OCI-LY3 (cell line): ENCODE measurements at regions not wholly inside any gene's neighbourhood (a gene's known extent, or its start where the extent isn't known, plus 50 kb on each side); places are given as distances from the start of the nearest gene placed in this dataset.
"Not testable (repeated sequence)": the region's sequence is repeated elsewhere in the genome, so short reads cannot be mapped to it uniquely, and the experiment has no call there.

Experiments
- H2AFZ ChIP-seq: fragments of 200-600, 300-600 bp; shearing (Covaris generic); 2 replicates; pipeline ENCODE4 v1.6.0; 2014; ENCODE audit warnings: antibody characterized with exemption, low read depth, low read length
- H3K27ac ChIP-seq: fragments of 200-600, 300-600 bp; sonication (generic); 2 replicates; pipeline ENCODE4 v1.5.1; 2014; ENCODE audit warnings: mild to moderate bottlenecking, low read length, moderate library complexity, mixed read lengths
- H3K27me3 ChIP-seq: fragments of 200-600, 300-600 bp; sonication (generic); 2 replicates; pipeline ENCODE4 v1.6.1; 2014; ENCODE audit warnings: low read depth, low read length, mixed read lengths
- H3K36me3 ChIP-seq: fragments of 200-600, 300-600 bp; sonication (generic); replicated peaks from 2 replicates; pipeline ENCODE3; 2014; ENCODE audit warnings: low read depth, low read length, mixed read lengths
- H3K4me1 ChIP-seq: fragments of 300-600, 200-600 bp; sonication (generic); 2 replicates; pipeline ENCODE4 v1.6.1; 2014; ENCODE audit warnings: low read length, mixed read lengths
- H3K4me2 ChIP-seq: fragments of 200-600, 300-600 bp; sonication (generic); 2 replicates; pipeline ENCODE4 v1.6.1; 2014; ENCODE audit warnings: low read length, mixed read lengths
- H3K4me3 ChIP-seq: fragments of 300-600, 200-600 bp; sonication (generic); 2 replicates; pipeline ENCODE4 v1.5.1; 2014; ENCODE audit warnings: antibody characterized with exemption, mild to moderate bottlenecking, low read length, moderate library complexity
- H3K79me2 ChIP-seq: fragments of 300-600, 200-600 bp; shearing (Covaris generic); 2 replicates; pipeline ENCODE4 v1.6.1; 2014; ENCODE audit warnings: mild to moderate bottlenecking, low read length, mixed read lengths
- H3K9ac ChIP-seq: fragments of 300-600, 200-600 bp; shearing (Covaris generic); 2 replicates; pipeline ENCODE4 v1.6.0; 2014; ENCODE audit warnings: mild to moderate bottlenecking, low read length, moderate library complexity
- H3K9me3 ChIP-seq: fragments of 200-600, 300-600 bp; shearing (Covaris generic); 2 replicates; pipeline ENCODE4 v1.6.1; 2014; ENCODE audit warnings: low read length, mixed read lengths; ENCODE audit not compliant: insufficient read depth
- H4K20me1 ChIP-seq: fragments of 200-600, 300-600 bp; sonication (generic); 2 replicates; pipeline ENCODE4 v1.6.1; 2016; ENCODE audit warnings: low read length, mixed read lengths; ENCODE audit not compliant: insufficient read depth
- EZH2phosphoT487 ChIP-seq: fragments of 200-600 bp; shearing (Covaris generic); IDR thresholded peaks from 2 replicates; pipeline ENCODE4 v1.6.1; 2018; ENCODE audit warnings: antibody characterized with exemption, mixed run types, low read depth
- TF ChIP-seq, protein P1 (sequence below): fragments of 200-600, 300-600 bp; sonication (generic); IDR thresholded peaks from 2 replicates; pipeline ENCODE4 v1.5.1; 2014; ENCODE audit warnings: antibody characterized with exemption, low read length, low read depth

DNA sequence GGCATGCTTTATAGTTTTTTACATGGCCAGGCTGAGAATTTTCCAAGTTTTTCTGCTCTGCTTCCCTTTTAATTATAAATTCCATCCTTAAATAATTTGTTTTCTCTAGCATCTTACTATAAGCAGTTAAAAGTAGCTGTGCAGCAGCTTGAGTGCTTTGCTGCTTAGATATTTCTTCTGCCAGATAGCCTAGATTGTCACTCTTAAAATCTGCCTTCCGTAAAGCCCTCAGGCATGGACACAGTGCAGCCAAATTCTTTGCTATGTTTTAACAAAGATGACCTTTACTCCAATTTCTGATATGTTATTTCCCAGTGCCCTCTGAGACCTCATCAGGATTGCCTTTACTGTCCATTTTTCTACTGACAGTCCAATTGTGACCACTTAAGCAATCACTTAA, 92.6 kb upstream of the SGK1 start:
- Histone ChIP-seq H3K4me2 (no peak overlapping the region), H3K79me2 (no peaks in the 10 kb centered on the region)

DNA sequence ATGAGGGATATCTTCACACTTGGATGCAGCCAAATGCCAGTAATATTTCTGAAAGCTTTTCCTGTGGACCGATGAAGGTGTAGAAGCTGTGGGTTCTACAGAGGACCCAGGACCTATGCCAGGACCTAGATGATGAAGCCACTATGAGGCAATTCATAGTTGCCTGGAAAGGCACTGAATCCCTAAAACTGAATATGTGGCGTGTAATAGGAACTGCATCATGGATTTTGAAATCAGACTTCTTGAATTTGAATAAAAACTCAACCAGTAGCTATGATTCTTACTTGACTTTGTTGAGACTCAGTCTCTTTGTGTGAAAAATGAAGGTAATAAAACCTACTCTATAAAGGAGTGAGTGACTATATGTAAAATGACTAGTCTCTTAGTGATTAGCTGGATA, 89.9 kb upstream of the SGK1 start:
- peaks cover 8% of the 10 kb centered on the region for H3K4me1 ChIP-seq
- TF ChIP-seq, protein P1, sequence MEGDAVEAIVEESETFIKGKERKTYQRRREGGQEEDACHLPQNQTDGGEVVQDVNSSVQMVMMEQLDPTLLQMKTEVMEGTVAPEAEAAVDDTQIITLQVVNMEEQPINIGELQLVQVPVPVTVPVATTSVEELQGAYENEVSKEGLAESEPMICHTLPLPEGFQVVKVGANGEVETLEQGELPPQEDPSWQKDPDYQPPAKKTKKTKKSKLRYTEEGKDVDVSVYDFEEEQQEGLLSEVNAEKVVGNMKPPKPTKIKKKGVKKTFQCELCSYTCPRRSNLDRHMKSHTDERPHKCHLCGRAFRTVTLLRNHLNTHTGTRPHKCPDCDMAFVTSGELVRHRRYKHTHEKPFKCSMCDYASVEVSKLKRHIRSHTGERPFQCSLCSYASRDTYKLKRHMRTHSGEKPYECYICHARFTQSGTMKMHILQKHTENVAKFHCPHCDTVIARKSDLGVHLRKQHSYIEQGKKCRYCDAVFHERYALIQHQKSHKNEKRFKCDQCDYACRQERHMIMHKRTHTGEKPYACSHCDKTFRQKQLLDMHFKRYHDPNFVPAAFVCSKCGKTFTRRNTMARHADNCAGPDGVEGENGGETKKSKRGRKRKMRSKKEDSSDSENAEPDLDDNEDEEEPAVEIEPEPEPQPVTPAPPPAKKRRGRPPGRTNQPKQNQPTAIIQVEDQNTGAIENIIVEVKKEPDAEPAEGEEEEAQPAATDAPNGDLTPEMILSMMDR = no peak
- TF ChIP-seq EZH2phosphoT487 = no peak
- H3K4me3 ChIP-seq = no peak overlapping the region
- H3K36me3 ChIP-seq = no peaks in the 10 kb centered on the region
- no peaks in the 10 kb centered on the region for H4K20me1 ChIP-seq
- no peak overlapping the region for H3K9ac ChIP-seq
- H3K27me3 ChIP-seq = no peaks in the 10 kb centered on the region
- H3K79me2 ChIP-seq = no peaks in the 10 kb centered on the region
- no peaks in the 10 kb centered on the region for H3K9me3 ChIP-seq
- H3K4me2 ChIP-seq = no peak overlapping the region
- H2AFZ ChIP-seq = no peak overlapping the region
- no peak overlapping the region for H3K27ac ChIP-seq

More for the DNA sequence above, 92.6 kb upstream of the SGK1 start:
- H3K9me3 ChIP-seq = 0 out of 2 replicates have a peak, but pooled peaks cover 7% of the 10 kb centered on the region
- no peak overlapping the region for H2AFZ ChIP-seq
- no peaks in the 10 kb centered on the region for H3K36me3 ChIP-seq
- no peak overlapping the region for H3K4me3 ChIP-seq
- no peak overlapping the region for H3K27ac ChIP-seq
- no peaks in the 10 kb centered on the region for H3K27me3 ChIP-seq
- TF ChIP-seq, protein P1 = no peak
- no peak for TF ChIP-seq EZH2phosphoT487
- H3K9ac ChIP-seq = no peak overlapping the region
- no peaks in the 10 kb centered on the region for H4K20me1 ChIP-seq
- H3K4me1 ChIP-seq = peaks cover 12% of the 10 kb centered on the region

DNA sequence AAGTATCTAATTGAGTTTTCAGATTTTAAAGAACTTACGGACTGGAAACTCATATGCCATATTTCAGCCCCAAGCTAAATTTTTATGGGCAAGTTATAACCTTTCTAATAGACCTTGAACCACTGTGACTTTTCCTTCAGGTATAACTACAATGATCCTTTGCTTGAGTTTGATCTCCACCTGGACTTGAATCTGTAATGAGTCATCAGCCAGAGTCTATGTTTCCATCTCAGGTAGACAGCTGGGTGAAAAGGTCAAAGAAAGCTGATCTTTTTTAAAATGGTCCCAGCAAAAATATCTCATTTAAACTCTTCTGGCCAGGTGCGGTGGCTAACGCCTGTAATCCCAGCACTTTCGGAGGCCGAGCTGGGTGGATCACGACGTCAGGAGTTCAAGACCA, 88.4 kb upstream of the SGK1 start:
- Histone ChIP-seq H3K4me2 (no peak overlapping the region), H3K27me3 (no peaks in the 10 kb centered on the region), H3K27ac (no peak overlapping the region), H3K79me2 (no peaks in the 10 kb centered on the region), H4K20me1 (no peaks in the 10 kb centered on the region), H3K36me3 (no peaks in the 10 kb centered on the region), H3K9ac (no peak overlapping the region), H3K4me3 (no peak overlapping the region), H3K9me3 (no peaks in the 10 kb centered on the region), H2AFZ (no peak overlapping the region), H3K4me1 (peaks cover 8% of the 10 kb centered on the region)
- TF ChIP-seq EZH2phosphoT487 = no peak
- TF ChIP-seq, protein P1 = no peak

DNA sequence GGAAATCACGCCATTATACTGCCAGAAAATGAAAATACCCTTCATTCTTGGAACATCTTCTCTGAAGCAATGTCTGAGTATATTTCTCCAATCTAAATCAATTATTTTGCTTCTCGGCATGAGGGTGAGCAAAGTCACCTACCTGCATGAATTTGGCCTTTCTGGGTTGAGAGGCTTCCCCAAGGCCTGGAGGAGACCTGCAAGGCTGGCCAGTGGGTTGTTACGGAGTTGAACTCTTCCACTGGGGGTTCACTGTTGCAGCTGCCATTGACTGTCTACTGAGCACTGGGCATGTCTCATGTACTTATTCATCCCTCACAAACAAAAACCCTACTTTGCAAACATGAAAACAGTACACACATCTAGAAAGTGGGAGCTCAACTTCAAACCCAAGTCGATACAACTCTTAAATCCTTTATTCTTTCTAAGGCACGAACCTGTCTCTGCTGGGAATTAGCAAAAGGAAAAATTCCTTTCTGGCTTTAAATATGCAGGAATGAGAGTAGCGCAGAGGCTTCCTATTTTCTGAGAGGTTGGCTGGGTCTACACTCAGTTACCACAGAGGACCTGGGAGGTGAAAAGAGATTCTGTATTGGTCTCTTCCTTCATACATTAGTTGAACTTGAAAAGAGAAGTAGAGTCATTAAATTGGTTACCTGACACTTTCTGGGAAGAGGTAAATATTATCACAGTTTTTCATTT, 87.6 kb upstream of the SGK1 start:
- Histone ChIP-seq H3K27ac (no peak overlapping the region), H2AFZ (no peak overlapping the region), H4K20me1 (no peaks in the 10 kb centered on the region), H3K27me3 (no peaks in the 10 kb centered on the region), H3K9me3 (no peaks in the 10 kb centered on the region), H3K4me2 (no peak overlapping the region), H3K79me2 (no peaks in the 10 kb centered on the region), H3K4me3 (no peak overlapping the region), H3K9ac (no peak overlapping the region), H3K36me3 (no peaks in the 10 kb centered on the region), H3K4me1 (peaks cover 8% of the 10 kb centered on the region)
- no peak for TF ChIP-seq EZH2phosphoT487
- TF ChIP-seq, protein P1 = no peak

DNA sequence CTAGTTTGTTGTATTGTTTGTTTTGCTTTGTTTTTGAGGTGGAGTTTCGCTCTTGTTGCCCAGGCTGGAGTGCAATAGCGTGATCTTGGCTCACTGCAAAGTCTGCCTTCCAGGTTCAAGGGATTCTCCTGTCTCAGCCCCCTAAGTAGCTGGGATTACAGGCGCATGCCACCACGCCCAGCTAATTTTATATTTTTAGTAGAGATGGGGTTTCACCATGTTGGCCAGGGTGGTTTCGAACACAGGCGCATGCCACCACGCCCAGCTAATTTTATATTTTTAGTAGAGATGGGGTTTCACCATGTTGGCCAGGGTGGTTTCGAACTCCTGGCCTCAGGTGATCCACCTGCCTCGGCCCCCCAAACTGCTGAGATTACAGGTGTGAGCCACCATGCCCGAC, 85.4 kb upstream of the SGK1 start:
- not testable (repeated sequence) for H4K20me1 ChIP-seq, H3K9ac ChIP-seq, H3K79me2 ChIP-seq, H3K4me2 ChIP-seq, H3K27me3 ChIP-seq, H2AFZ ChIP-seq, H3K9me3 ChIP-seq, H3K36me3 ChIP-seq, H3K27ac ChIP-seq, H3K4me3 ChIP-seq
- H3K4me1 ChIP-seq = peaks cover 18% of the 10 kb centered on the region
